ENCODE measurements at regions not wholly inside any gene's neighbourhood (a gene's known extent, or its start where the extent isn't known, plus 50 kb on each side); places are given as distances from the start of the nearest gene placed in this dataset.
A peak's percentile ranks its signal among the peaks of the same experiment; 100 is the strongest.

DNA sequence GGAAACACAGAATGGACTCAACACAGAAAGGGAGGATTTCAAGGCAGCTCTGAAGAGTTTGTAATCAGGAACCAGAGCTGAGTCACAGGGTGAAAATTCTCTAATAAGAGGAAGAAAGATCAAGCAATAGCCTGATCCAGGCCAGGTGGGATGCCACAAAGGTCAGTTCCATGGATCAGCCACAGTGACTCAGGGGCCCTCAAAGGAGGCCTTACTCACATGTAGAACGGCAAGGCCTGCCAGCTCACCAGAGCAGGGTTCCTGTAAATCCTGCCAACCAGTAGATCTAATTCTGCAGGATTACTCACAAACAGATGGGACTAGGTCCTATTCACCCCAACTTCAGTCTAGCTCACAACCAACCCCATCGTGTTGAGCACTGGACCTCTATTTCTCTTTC lies 78.3 kb upstream of the PPP2R3A start:
- TF ChIP-seq POLR2A (IDR thresholded peaks at IDR 0.05) = no peak
- Histone ChIP-seq H3K27ac (no peak overlapping the region), H3K36me3 (no peaks in the 10 kb centered on the region), H3K9me3 (no peaks in the 10 kb centered on the region), H3K4me1 (no peaks in the 10 kb centered on the region), H3K4me3 (no peak overlapping the region), H3K27me3 (no peaks in the 10 kb centered on the region)
- no peak for ATAC-seq
- WGBS, 2 donors (ENCODE audit: low coverage in 1 of 2) = 50 to 84% methylated on average over 1 to 2 of the region's 2 CpGs

DNA sequence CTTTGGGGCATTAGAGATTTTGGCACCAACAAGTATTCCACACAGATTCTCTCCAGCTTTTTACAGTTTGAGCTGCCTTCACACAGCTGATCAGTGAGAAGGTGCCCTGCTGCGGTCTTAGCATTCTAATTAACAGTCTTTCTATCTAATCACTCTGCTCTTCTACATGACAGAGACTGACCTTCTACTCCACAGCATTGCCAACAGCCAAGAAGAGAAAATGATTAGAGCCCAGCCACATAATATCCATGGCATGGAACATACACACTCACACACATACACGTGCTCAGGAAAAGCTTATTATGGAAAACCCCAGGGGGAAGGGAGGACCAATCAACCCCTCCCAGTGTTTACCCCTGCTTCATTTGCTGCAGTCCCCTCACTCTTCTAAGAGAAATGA lies 76.1 kb upstream of the PPP2R3A start:
- Histone ChIP-seq H3K4me3 (no peak overlapping the region), H3K36me3 (no peaks in the 10 kb centered on the region), H3K4me1 (no peaks in the 10 kb centered on the region), H3K9me3 (no peaks in the 10 kb centered on the region), H3K27me3 (no peaks in the 10 kb centered on the region), H3K27ac (no peak overlapping the region)
- ATAC-seq = no peak
- 21 to 40% methylated on average over 2 of the region's 2 CpGs for WGBS, 2 donors (ENCODE audit: low coverage in 1 of 2)
- TF ChIP-seq POLR2A (IDR thresholded peaks at IDR 0.05) (no peak), EP300 (IDR thresholded peaks at IDR 0.05) (no peak), POLR2AphosphoS5 (IDR thresholded peaks at IDR 0.05) (no peak)
- TF ChIP-seq, protein P1, sequence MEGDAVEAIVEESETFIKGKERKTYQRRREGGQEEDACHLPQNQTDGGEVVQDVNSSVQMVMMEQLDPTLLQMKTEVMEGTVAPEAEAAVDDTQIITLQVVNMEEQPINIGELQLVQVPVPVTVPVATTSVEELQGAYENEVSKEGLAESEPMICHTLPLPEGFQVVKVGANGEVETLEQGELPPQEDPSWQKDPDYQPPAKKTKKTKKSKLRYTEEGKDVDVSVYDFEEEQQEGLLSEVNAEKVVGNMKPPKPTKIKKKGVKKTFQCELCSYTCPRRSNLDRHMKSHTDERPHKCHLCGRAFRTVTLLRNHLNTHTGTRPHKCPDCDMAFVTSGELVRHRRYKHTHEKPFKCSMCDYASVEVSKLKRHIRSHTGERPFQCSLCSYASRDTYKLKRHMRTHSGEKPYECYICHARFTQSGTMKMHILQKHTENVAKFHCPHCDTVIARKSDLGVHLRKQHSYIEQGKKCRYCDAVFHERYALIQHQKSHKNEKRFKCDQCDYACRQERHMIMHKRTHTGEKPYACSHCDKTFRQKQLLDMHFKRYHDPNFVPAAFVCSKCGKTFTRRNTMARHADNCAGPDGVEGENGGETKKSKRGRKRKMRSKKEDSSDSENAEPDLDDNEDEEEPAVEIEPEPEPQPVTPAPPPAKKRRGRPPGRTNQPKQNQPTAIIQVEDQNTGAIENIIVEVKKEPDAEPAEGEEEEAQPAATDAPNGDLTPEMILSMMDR (IDR thresholded peaks at IDR 0.05) = no peak

DNA sequence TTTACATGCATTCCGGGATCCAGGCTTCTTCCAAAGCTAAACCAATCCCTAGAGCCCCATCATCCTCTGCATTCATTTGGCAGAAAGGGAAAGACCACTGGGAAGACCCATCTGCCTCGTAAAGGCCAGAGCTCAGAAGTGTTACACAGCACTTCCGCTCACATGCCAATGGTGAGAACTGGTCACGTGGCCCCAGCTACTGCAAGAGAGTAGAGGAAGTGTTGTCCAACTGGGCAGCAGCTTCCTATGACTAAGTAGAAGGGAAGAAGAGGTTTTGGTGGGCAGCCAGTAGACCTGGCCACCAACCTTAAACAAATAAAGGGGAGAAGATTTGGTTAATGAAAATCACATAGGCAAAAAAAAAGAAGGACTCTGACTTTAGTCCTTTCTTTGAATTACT lies 74.4 kb upstream of the PPP2R3A start:
- Histone ChIP-seq H3K27ac (no peak overlapping the region), H3K4me3 (no peak overlapping the region), H3K27me3 (no peaks in the 10 kb centered on the region), H3K4me1 (no peaks in the 10 kb centered on the region), H3K9me3 (no peaks in the 10 kb centered on the region), H3K36me3 (no peaks in the 10 kb centered on the region)
- 64 to 69% methylated on average over 2 to 4 of the region's 4 CpGs for WGBS, 2 donors (ENCODE audit: low coverage in 1 of 2)
- no peak for ATAC-seq
- TF ChIP-seq POLR2A (IDR thresholded peaks at IDR 0.05) = no peak

DNA sequence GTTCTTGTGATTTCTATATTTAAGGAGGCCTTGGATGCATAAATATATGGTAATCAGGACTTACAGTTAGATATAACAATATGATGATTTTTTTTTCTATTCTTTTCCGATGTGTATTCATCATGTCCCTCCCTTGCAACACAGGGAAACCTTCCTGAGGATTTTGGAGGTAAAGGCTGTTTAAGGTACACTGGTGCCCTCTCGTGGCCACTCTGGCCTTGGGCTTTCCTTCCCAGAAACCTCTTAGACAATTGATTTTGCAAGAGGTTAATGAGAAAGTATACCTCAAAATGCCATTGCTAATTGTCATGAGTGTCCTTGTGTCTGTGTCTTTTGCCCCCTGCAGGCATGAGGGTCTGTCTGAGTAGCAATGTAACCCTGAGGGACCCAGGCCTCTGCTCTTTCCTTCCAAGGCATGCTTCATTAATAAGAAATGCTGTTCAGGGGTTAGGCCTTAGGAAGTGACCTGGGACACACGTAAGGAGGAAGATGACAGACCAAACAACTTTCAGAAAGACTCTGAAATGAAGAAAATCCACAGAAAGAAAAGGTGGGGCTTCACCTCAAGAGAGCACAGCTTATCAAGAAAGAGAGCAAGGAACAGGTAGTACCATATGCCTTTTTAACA lies 70.3 kb upstream of the PPP2R3A start:
- Histone ChIP-seq H3K9me3 (no peaks in the 10 kb centered on the region), H3K27me3 (no peaks in the 10 kb centered on the region), H3K4me1 (no peaks in the 10 kb centered on the region), H3K36me3 (no peaks in the 10 kb centered on the region), H3K27ac (no peak overlapping the region), H3K4me3 (no peak overlapping the region)
- TF ChIP-seq, protein P1 (IDR thresholded peaks at IDR 0.05) = peak; percentile 60 to 84 (median 62)
- no peak for TF ChIP-seq EP300 (IDR thresholded peaks at IDR 0.05)
- WGBS, 2 donors (ENCODE audit: low coverage in 1 of 2) = 0 to 6% methylated on average over 2 to 3 of the region's 3 CpGs
- ATAC-seq = no peak

DNA sequence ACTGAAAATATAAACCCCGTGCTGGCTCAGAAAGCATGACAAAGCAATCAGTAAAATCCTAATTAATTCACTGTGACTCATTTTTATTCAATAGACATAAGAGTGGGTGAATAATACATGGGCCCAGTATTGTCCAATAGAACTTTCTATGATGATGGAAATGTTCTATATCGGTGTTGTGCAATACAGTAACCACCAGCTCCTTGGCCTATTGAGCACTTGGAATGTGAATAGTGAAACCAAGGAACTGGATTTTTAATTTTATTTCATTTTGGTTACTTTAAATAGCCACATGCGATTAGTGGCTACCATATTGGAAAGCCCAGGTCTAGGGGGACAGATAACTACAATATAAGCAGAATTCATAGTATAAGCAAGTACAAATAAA lies 69.8 kb upstream of the PPP2R3A start:
- TF ChIP-seq EP300 (IDR thresholded peaks at IDR 0.05) = no peak
- TF ChIP-seq, protein P1 (IDR thresholded peaks at IDR 0.05) = no peak
- TF ChIP-seq POLR2AphosphoS5 (IDR thresholded peaks at IDR 0.05) = no peak
- no peak for TF ChIP-seq POLR2A (IDR thresholded peaks at IDR 0.05)
- Histone ChIP-seq H3K9me3 (no peaks in the 10 kb centered on the region), H3K4me3 (no peak overlapping the region), H3K4me1 (no peaks in the 10 kb centered on the region), H3K27me3 (no peaks in the 10 kb centered on the region), H3K36me3 (no peaks in the 10 kb centered on the region), H3K27ac (no peak overlapping the region)
- 86 to 93% methylated on average over 3 of the region's 3 CpGs for WGBS, 2 donors (ENCODE audit: low coverage in 1 of 2)
- ATAC-seq = no peak

DNA sequence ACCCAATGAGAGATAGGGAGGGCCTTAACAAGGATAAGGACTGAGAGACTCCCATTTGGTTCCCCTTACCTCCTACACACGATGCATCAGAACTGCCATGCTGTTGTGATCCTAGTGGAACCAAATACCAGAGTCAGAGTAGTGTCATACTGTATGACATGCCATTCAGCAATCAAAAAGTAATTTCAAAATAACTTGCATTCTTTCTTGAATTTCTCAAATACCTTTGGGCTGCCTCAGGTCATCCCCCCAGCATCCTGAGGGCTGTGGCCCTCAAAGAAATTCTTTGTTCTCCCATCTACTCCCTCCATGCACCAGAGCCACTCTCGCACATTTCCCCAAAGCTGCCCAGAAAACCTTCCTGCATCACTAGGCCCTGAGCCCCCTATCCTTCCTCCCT lies 68.9 kb upstream of the PPP2R3A start:
- TF ChIP-seq EP300 (IDR thresholded peaks at IDR 0.05) (no peak), POLR2AphosphoS5 (IDR thresholded peaks at IDR 0.05) (no peak), POLR2A (IDR thresholded peaks at IDR 0.05) (no peak)
- TF ChIP-seq, protein P1 (IDR thresholded peaks at IDR 0.05) = no peak
- WGBS, 2 donors (ENCODE audit: low coverage in 1 of 2) = 85% methylated on average over 2 of the region's 2 CpGs; no CpG with 5 or more reads in 1 of the 2 donors
- Histone ChIP-seq H3K9me3 (no peaks in the 10 kb centered on the region), H3K27me3 (no peaks in the 10 kb centered on the region), H3K36me3 (no peaks in the 10 kb centered on the region), H3K27ac (no peak overlapping the region), H3K4me1 (no peaks in the 10 kb centered on the region), H3K4me3 (no peak overlapping the region)
- no peak for ATAC-seq

Measured in gastroesophageal sphincter (tissue), 4 donors.